AG20443 (cell line): ENCODE measurements at regions not wholly inside any gene's neighbourhood (a gene's known extent, or its start where the extent isn't known, plus 50 kb on each side); places are given as distances from the start of the nearest gene placed in this dataset.
"Not testable (repeated sequence)": the region's sequence is repeated elsewhere in the genome, so short reads cannot be mapped to it uniquely, and the experiment has no call there.

Source experiments
- DNase-seq: peaks from one replicate; pipeline ENCODE4 v3.0.0; 2012; ENCODE audit warnings: low spot score, mixed read lengths

- no peak for DNase-seq
Measured at GRCh38 chr7:67359900-67360299, 363.3 kb downstream of the TYW1 start.

GRCh38 chr7:67361150-67361549 is 364.5 kb downstream of the TYW1 start:
- no peak for DNase-seq

- no peak for DNase-seq
Measured at GRCh38 chr7:67364441-67365017, 367.9 kb downstream of the TYW1 start.

- DNase-seq, result peak; percentile 93
Measured at GRCh38 chr7:67371429-67372305, 375.0 kb downstream of the TYW1 start.

GRCh38 chr7:67373389-67373788 is 376.8 kb downstream of the TYW1 start:
- not testable (repeated sequence) for DNase-seq

GRCh38 chr7:67375427-67375826 is 378.8 kb downstream of the TYW1 start:
- no peak for DNase-seq

- DNase-seq, result peak; percentile 82
Measured at GRCh38 chr7:67377939-67378862, 381.6 kb downstream of the TYW1 start.

GRCh38 chr7:67380326-67380725 is 383.7 kb downstream of the TYW1 start:
- no peak for DNase-seq

- DNase-seq, result no peak
Measured at GRCh38 chr7:67380858-67381257, 384.2 kb downstream of the TYW1 start.

GRCh38 chr7:67387851-67388250 is 391.2 kb downstream of the TYW1 start:
- DNase-seq, result no peak

GRCh38 chr7:67391168-67391567 is 394.5 kb downstream of the TYW1 start:
- no peak for DNase-seq

GRCh38 chr7:67392596-67393438 is 396.2 kb downstream of the TYW1 start:
- DNase-seq, result no peak

GRCh38 chr7:67393903-67394302 is 397.3 kb downstream of the TYW1 start:
- DNase-seq, result no peak

GRCh38 chr7:67398916-67399315 is 402.3 kb downstream of the TYW1 start:
- DNase-seq, result no peak

GRCh38 chr7:67401492-67401891 is 404.9 kb downstream of the TYW1 start:
- DNase-seq, result no peak

GRCh38 chr7:67402280-67402679 is 405.6 kb downstream of the TYW1 start:
- no peak for DNase-seq

GRCh38 chr7:67406976-67407375 is 410.3 kb downstream of the TYW1 start:
- no peak for DNase-seq

GRCh38 chr7:67407392-67408071 is 410.9 kb downstream of the TYW1 start:
- DNase-seq, result no peak

- no peak for DNase-seq
Measured at GRCh38 chr7:67408109-67408508, 411.5 kb downstream of the TYW1 start.

- DNase-seq, result no peak
Measured at GRCh38 chr7:67413670-67414069, 417.0 kb downstream of the TYW1 start.

GRCh38 chr7:67414858-67415257 is 418.2 kb downstream of the TYW1 start:
- no peak for DNase-seq
